PC-3 (cell line): ENCODE measurements at regions not wholly inside any gene's neighbourhood (a gene's known extent, or its start where the extent isn't known, plus 50 kb on each side); places are given as distances from the start of the nearest gene placed in this dataset.

Source experiments
- ATAC-seq: fragments of 200-7000 bp; cut with Tn5 transposase; 2 replicates; pipeline ENCODE4 v1.9.1; 2020; ENCODE audit warnings: mild to moderate bottlenecking, moderate library complexity
- BruUV-seq: library from RNA; stranded (reverse); fragments of 400-500 nt; replicated peaks from 2 replicates; lab custom pipeline; 2021; lab: Mats Ljungman, UMichigan
- CTCF ChIA-PET: fragments of 300-600 bp; sonication (Branson Sonifier 250); formaldehyde crosslinking; loops from one replicate; lab custom pipeline; 2022; ENCODE audit warnings: antibody characterized with exemption; lab: Charles Lee
- POLR2A ChIA-PET: fragments of 300-600 bp; sonication (Branson Sonifier 250); formaldehyde crosslinking; loops from one replicate; lab custom pipeline; 2022; ENCODE audit warnings: antibody characterized with exemption; ENCODE audit not compliant: unreplicated experiment; lab: Charles Lee
- DNase-seq: peaks from one replicate; pipeline ENCODE4 v3.0.0-alpha.2; 2015
- H2AFZ ChIP-seq: fragments of 300-600 bp; sonication (generic); 2 replicates; pipeline ENCODE4 v1.6.0; 2016; ENCODE audit warnings: antibody characterized with exemption, low read length
- H3F3A ChIP-seq: fragments of 300-600 bp; sonication (generic); one replicate; pipeline ENCODE4 v1.6.0; 2017; ENCODE audit warnings: antibody characterized with exemption, low read length, control low read depth, mild to moderate bottlenecking; ENCODE audit not compliant: unreplicated experiment
- H3K27ac ChIP-seq: fragments of 300-600 bp; sonication (generic); 2 replicates; pipeline ENCODE4 v1.5.1; 2016; ENCODE audit warnings: mild to moderate bottlenecking, low read length
- H3K27me3 ChIP-seq: fragments of 300-600 bp; sonication (generic); 2 replicates; pipeline ENCODE4 v1.6.1; 2016; ENCODE audit warnings: low read length, mixed read lengths
- H3K36me3 ChIP-seq: fragments of 300-600 bp; sonication (generic); 2 replicates; pipeline ENCODE4 v1.6.1; 2016; ENCODE audit warnings: low read depth, mixed run types, low read length, mixed read lengths
- H3K4me1 ChIP-seq: fragments of 300-600 bp; sonication (generic); 2 replicates; pipeline ENCODE4 v1.5.1; 2016; ENCODE audit warnings: low read length; ENCODE audit not compliant: insufficient read depth
- H3K4me2 ChIP-seq: fragments of 300-600 bp; sonication (generic); 2 replicates; pipeline ENCODE4 v1.6.0; 2016; ENCODE audit warnings: low read length
- H3K4me3 ChIP-seq: fragments of 300-600 bp; sonication (generic); 2 replicates; pipeline ENCODE4 v1.5.1; 2016; ENCODE audit warnings: mild to moderate bottlenecking, low read length, mixed read lengths
- H3K79me2 ChIP-seq: fragments of 300-600 bp; sonication (generic); 2 replicates; pipeline ENCODE4 v1.6.1; 2017; ENCODE audit warnings: low read length, mixed read lengths
- H3K9ac ChIP-seq: fragments of 300-600 bp; sonication (generic); 2 replicates; pipeline ENCODE4 v1.6.0; 2016; ENCODE audit warnings: mild to moderate bottlenecking, low read length
- H3K9me2 ChIP-seq: fragments of 300-600 bp; sonication (generic); replicated peaks from 2 replicates; pipeline ENCODE4 v1.6.1; 2016; ENCODE audit warnings: mixed run types, low read length, mixed read lengths
- H3K9me3 ChIP-seq: fragments of 300-600 bp; sonication (generic); 2 replicates; pipeline ENCODE4 v1.6.1; 2016; ENCODE audit warnings: low read length, mixed read lengths
- H4K20me1 ChIP-seq: fragments of 300-600 bp; sonication (generic); 2 replicates; pipeline ENCODE4 v1.6.1; 2016; ENCODE audit warnings: low read length, mixed read lengths
- EZH2 ChIP-seq: fragments of 300-600 bp; sonication (generic); IDR thresholded peaks from one replicate; pipeline ENCODE4 v1.6.1; 2017; ENCODE audit warnings: antibody characterized with exemption, mild to moderate bottlenecking, low read length; ENCODE audit not compliant: unreplicated experiment
- EZH2phosphoT487 ChIP-seq: fragments of 300-600 bp; sonication (generic); IDR thresholded peaks from 2 replicates; pipeline ENCODE4 v1.6.1; 2018; ENCODE audit warnings: mild to moderate bottlenecking, antibody characterized with exemption, low read length, borderline replicate concordance
- intact Hi-C: fragments of 100-400 bp; cut with micrococcal nuclease; formaldehyde crosslinking; loops from 2 replicates; pipeline ENCODE4 v1.9.0; 2023
- TF ChIP-seq, protein P1 (sequence below): fragments of 300-600 bp; sonication (generic); conservative IDR thresholded peaks from 2 replicates; pipeline ENCODE4 v1.5.1; 2017; ENCODE audit warnings: antibody characterized with exemption, low read depth, mild to moderate bottlenecking, low read length

DNA sequence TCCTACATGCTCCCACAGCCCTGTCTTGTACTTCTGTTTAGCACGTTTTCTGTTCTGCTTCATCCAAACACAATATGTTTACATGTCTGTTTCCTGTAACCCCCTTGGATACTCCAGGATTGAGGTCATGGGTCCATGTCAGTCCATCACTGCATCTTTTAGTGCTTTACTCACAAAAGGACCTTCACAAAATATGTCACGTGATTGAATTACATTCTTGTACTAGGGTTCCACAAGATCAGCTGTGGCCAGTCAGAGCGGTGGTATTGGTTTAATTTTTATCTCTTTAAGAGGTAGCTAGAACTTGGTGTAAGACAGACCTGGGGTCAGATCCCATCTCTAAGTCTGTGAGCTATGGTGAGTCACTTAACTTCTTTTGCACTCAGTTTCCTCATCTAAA lies 201.2 kb upstream of the FAM78B start:
- no peaks in the 10 kb centered on the region for H3K9me3 ChIP-seq
- ChIA-PET CTCF (no interaction called here), POLR2A (no interaction called here)
- intact Hi-C loops = no loop called here
- no peak for ATAC-seq
- DNase-seq = no peak
- H3K27me3 ChIP-seq = peaks cover 13% of the 10 kb centered on the region; the same call in 1 of the 2 replicates
- no peaks in the 10 kb centered on the region for H4K20me1 ChIP-seq
- no peak overlapping the region for H2AFZ ChIP-seq
- H3K9ac ChIP-seq = no peak overlapping the region
- H3K79me2 ChIP-seq = no peaks in the 10 kb centered on the region
- no peak overlapping the region for H3K4me3 ChIP-seq
- TF ChIP-seq EZH2phosphoT487 (no peak), EZH2 (no peak)
- TF ChIP-seq, protein P1, sequence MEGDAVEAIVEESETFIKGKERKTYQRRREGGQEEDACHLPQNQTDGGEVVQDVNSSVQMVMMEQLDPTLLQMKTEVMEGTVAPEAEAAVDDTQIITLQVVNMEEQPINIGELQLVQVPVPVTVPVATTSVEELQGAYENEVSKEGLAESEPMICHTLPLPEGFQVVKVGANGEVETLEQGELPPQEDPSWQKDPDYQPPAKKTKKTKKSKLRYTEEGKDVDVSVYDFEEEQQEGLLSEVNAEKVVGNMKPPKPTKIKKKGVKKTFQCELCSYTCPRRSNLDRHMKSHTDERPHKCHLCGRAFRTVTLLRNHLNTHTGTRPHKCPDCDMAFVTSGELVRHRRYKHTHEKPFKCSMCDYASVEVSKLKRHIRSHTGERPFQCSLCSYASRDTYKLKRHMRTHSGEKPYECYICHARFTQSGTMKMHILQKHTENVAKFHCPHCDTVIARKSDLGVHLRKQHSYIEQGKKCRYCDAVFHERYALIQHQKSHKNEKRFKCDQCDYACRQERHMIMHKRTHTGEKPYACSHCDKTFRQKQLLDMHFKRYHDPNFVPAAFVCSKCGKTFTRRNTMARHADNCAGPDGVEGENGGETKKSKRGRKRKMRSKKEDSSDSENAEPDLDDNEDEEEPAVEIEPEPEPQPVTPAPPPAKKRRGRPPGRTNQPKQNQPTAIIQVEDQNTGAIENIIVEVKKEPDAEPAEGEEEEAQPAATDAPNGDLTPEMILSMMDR = no peak
- no peaks in the 10 kb centered on the region for H3F3A ChIP-seq
- no peak overlapping the region for H3K27ac ChIP-seq
- no TSS peak for BruUV-seq
- H3K4me2 ChIP-seq = no peak overlapping the region
- no peaks in the 10 kb centered on the region for H3K36me3 ChIP-seq
- H3K4me1 ChIP-seq = no peaks in the 10 kb centered on the region
- H3K9me2 ChIP-seq = no peaks in the 10 kb centered on the region

DNA sequence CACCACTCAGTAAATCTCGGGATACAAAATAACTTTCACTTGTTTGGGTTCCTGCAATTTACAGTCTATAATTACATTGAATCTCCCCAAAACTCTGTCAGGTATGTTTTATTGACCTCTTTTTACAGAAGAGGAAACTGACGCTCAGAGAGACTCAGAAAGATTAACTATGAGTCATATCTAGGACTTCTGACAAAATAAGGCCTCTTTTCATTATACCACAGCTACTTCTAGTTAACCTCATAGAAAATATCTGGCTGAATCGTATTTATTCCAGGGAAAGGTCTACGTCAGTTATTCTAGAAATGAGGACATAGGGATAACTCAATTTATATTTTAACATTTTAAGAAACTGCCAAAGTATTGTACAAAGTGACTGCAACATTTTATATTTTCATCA lies 211.1 kb upstream of the FAM78B start:
- Histone ChIP-seq H3F3A (no peaks in the 10 kb centered on the region), H3K27me3 (peaks cover 34% of the 10 kb centered on the region; the same call in 1 of the 2 replicates), H3K9ac (no peak overlapping the region), H2AFZ (no peak overlapping the region), H3K27ac (no peak overlapping the region), H3K4me2 (no peak overlapping the region), H3K9me2 (no peaks in the 10 kb centered on the region), H4K20me1 (no peaks in the 10 kb centered on the region), H3K4me3 (no peak overlapping the region), H3K36me3 (no peaks in the 10 kb centered on the region), H3K9me3 (no peaks in the 10 kb centered on the region), H3K79me2 (no peaks in the 10 kb centered on the region), H3K4me1 (peaks cover 6% of the 10 kb centered on the region; the same call in 1 of the 2 replicates)
- ChIA-PET POLR2A (no interaction called here), CTCF (no interaction called here)
- DNase-seq (no peak), ATAC-seq (no peak)
- intact Hi-C loops = no loop called here
- no TSS peak for BruUV-seq
- TF ChIP-seq EZH2phosphoT487 (no peak), EZH2 (no peak)
- TF ChIP-seq, protein P1 = no peak

DNA sequence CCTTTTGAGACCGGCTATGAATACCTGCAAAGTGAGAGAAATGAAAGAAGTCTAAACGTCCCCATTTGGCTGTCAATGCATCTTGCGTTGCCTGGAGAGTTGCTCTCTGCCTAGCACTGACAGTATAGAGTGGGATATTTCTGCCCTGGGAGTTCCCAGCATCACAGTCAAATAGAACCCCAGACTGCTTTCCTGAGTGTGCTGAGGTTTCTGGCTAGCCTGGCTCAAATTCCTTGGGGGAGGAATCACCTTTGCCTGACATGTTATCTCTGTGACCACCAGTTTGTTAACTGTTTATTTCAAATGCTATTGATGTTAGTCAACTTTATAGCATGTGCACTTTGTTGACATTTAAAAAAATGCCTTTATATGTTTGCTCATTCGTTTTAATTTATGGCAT lies 212.0 kb upstream of the FAM78B start:
- no peaks in the 10 kb centered on the region for H3K79me2 ChIP-seq
- no peak overlapping the region for H2AFZ ChIP-seq
- no peaks in the 10 kb centered on the region for H3K36me3 ChIP-seq
- peaks cover 34% of the 10 kb centered on the region; the same call in 1 of the 2 replicates for H3K27me3 ChIP-seq
- H3K27ac ChIP-seq = 0 out of 2 replicates have a peak overlapping the region, but pooled peaks have one; percentile 2
- H3K9me3 ChIP-seq = no peaks in the 10 kb centered on the region
- H3K9me2 ChIP-seq = no peaks in the 10 kb centered on the region
- no peak overlapping the region for H3K4me2 ChIP-seq
- no peaks in the 10 kb centered on the region for H3F3A ChIP-seq
- TF ChIP-seq EZH2 (no peak), EZH2phosphoT487 (no peak)
- TF ChIP-seq, protein P1 = no peak
- no peaks in the 10 kb centered on the region for H4K20me1 ChIP-seq
- BruUV-seq = no TSS peak
- H3K9ac ChIP-seq = no peak overlapping the region
- intact Hi-C loops = no loop called here
- peak; percentile 28 for DNase-seq
- ChIA-PET POLR2A (no interaction called here), CTCF (no interaction called here)
- no peak overlapping the region for H3K4me3 ChIP-seq
- no peak for ATAC-seq
- peaks cover 6% of the 10 kb centered on the region; the same call in 1 of the 2 replicates for H3K4me1 ChIP-seq
